GM19043 (cell line): ENCODE measurements at regions not wholly inside any gene's neighbourhood (a gene's known extent, or its start where the extent isn't known, plus 50 kb on each side); places are given as distances from the start of the nearest gene placed in this dataset.

ENCODE experiments used
- ATAC-seq: cut with Tn5 transposase; IDR thresholded peaks from one replicate; pipeline ENCODE4 v1.9.1; 2021; ENCODE audit warnings: low read depth; ENCODE audit not compliant: unreplicated experiment

GRCh38 chr22:47245286-47245685 is 482.8 kb downstream of the TBC1D22A start:
- no peak for ATAC-seq

GRCh38 chr22:47240116-47240515 is 477.7 kb downstream of the TBC1D22A start:
- ATAC-seq, result no peak

- no peak for ATAC-seq
Measured at GRCh38 chr22:47239474-47239860, 477.0 kb downstream of the TBC1D22A start.

GRCh38 chr22:47238690-47239473 is 476.4 kb downstream of the TBC1D22A start:
- ATAC-seq, result no peak

GRCh38 chr22:47237890-47238480 is 475.5 kb downstream of the TBC1D22A start:
- no peak for ATAC-seq

GRCh38 chr22:47236718-47237117 is 474.3 kb downstream of the TBC1D22A start:
- ATAC-seq, result no peak

- ATAC-seq, result no peak
Measured at GRCh38 chr22:47236161-47236560, 473.7 kb downstream of the TBC1D22A start.

GRCh38 chr22:47233316-47234243 is 471.1 kb downstream of the TBC1D22A start:
- no peak for ATAC-seq

- no peak for ATAC-seq
Measured at GRCh38 chr22:47232753-47233152, 470.3 kb downstream of the TBC1D22A start.

GRCh38 chr22:47232197-47232596 is 469.7 kb downstream of the TBC1D22A start:
- ATAC-seq, result no peak

GRCh38 chr22:47231759-47232158 is 469.3 kb downstream of the TBC1D22A start:
- ATAC-seq, result no peak

- no peak for ATAC-seq
Measured at GRCh38 chr22:47230741-47231140, 468.3 kb downstream of the TBC1D22A start.

GRCh38 chr22:47230251-47230650 is 467.8 kb downstream of the TBC1D22A start:
- no peak for ATAC-seq

GRCh38 chr22:47228767-47229166 is 466.3 kb downstream of the TBC1D22A start:
- ATAC-seq, result no peak

- no peak for ATAC-seq
Measured at GRCh38 chr22:47225931-47226633, 463.6 kb downstream of the TBC1D22A start.

GRCh38 chr22:47225080-47225930 is 462.9 kb downstream of the TBC1D22A start:
- ATAC-seq, result no peak
